Lower leg skin (tissue), 3 donors: ENCODE measurements at regions not wholly inside any gene's neighbourhood (a gene's known extent, or its start where the extent isn't known, plus 50 kb on each side); places are given as distances from the start of the nearest gene placed in this dataset.
"Not testable (repeated sequence)": the region's sequence is repeated elsewhere in the genome, so short reads cannot be mapped to it uniquely, and the experiment has no call there.

Experiments used
- CTCF ChIP-seq, 3 donors: fragments of 450-650 bp; IDR thresholded peaks; one replicate each; pipeline ENCODE4 v1.5.1; 2016; ENCODE audit warnings: antibody characterized with exemption in 3 of 3, mild to moderate bottlenecking in 3 of 3, moderate library complexity in 2 of 3
- POLR2A ChIP-seq, 2 donors: fragments of 450-650 bp; IDR thresholded peaks; one replicate each; pipeline ENCODE4 v1.6.1; 2016 to 2017; ENCODE audit warnings: antibody characterized with exemption in 2 of 2, mild to moderate bottlenecking in 1 of 2, moderate library complexity in 1 of 2

- TF ChIP-seq CTCF, POLR2A (IDR thresholded peaks at IDR 0.05): not testable (repeated sequence)
Observed at GRCh38 chr4:107332656-107333055, 296.5 kb upstream of the DKK2 start.
